ENCODE measurements at regions not wholly inside any gene's neighbourhood (a gene's known extent, or its start where the extent isn't known, plus 50 kb on each side); places are given as distances from the start of the nearest gene placed in this dataset.

GRCh38 chr4:8727546-8728510 is 135.3 kb downstream of the CPZ start:
- ATAC-seq, result no peak
- TF ChIP-seq TOX (CRISPR knock-in tag; IDR thresholded peaks at IDR 0.05; ENCODE audit: borderline replicate concordance) (no peak), ARNTL (CRISPR knock-in tag; IDR thresholded peaks at IDR 0.05; ENCODE audit: borderline replicate concordance, low read depth) (no peak), CREB5 (CRISPR knock-in tag; IDR thresholded peaks at IDR 0.05; ENCODE audit: low read depth) (no peak), SNAI2 (CRISPR knock-in tag; IDR thresholded peaks at IDR 0.05) (no peak), ZC3H10 (CRISPR knock-in tag; IDR thresholded peaks at IDR 0.05) (no peak), ISL1 (CRISPR knock-in tag; IDR thresholded peaks at IDR 0.05) (no peak), TCF4 (CRISPR knock-in tag; IDR thresholded peaks at IDR 0.05; ENCODE audit: borderline replicate concordance) (no peak), BACH2 (CRISPR knock-in tag; IDR thresholded peaks at IDR 0.05; ENCODE audit: borderline replicate concordance) (no peak), ZFP3 (CRISPR knock-in tag; IDR thresholded peaks at IDR 0.05) (no peak), POU6F1 (CRISPR knock-in tag; IDR thresholded peaks at IDR 0.05; ENCODE audit: borderline replicate concordance, low read depth) (no peak), ZFP30 (CRISPR knock-in tag; IDR thresholded peaks at IDR 0.05) (no peak), OSR1 (CRISPR knock-in tag; IDR thresholded peaks at IDR 0.05) (no peak)
- TF ChIP-seq, protein P1, sequence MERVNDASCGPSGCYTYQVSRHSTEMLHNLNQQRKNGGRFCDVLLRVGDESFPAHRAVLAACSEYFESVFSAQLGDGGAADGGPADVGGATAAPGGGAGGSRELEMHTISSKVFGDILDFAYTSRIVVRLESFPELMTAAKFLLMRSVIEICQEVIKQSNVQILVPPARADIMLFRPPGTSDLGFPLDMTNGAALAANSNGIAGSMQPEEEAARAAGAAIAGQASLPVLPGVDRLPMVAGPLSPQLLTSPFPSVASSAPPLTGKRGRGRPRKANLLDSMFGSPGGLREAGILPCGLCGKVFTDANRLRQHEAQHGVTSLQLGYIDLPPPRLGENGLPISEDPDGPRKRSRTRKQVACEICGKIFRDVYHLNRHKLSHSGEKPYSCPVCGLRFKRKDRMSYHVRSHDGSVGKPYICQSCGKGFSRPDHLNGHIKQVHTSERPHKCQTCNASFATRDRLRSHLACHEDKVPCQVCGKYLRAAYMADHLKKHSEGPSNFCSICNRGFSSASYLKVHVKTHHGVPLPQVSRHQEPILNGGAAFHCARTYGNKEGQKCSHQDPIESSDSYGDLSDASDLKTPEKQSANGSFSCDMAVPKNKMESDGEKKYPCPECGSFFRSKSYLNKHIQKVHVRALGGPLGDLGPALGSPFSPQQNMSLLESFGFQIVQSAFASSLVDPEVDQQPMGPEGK (CRISPR knock-in tag; IDR thresholded peaks at IDR 0.05; ENCODE audit: borderline replicate concordance), result no peak

GRCh38 chr4:8727131-8727530 is 134.6 kb downstream of the CPZ start:
- no peak for ATAC-seq
- TF ChIP-seq PPARA (CRISPR knock-in tag; IDR thresholded peaks at IDR 0.05; ENCODE audit: borderline replicate concordance), result no peak
- TF ChIP-seq, protein P1 (CRISPR knock-in tag; IDR thresholded peaks at IDR 0.05; ENCODE audit: borderline replicate concordance), result no peak
- TF ChIP-seq ESRRG (CRISPR knock-in tag; IDR thresholded peaks at IDR 0.05), result no peak
- TF ChIP-seq ISL1 (CRISPR knock-in tag; IDR thresholded peaks at IDR 0.05), result no peak
- no peak for TF ChIP-seq TSHZ2 (CRISPR knock-in tag; IDR thresholded peaks at IDR 0.05)
- no peak for TF ChIP-seq ZFP3 (CRISPR knock-in tag; IDR thresholded peaks at IDR 0.05)
- no peak for TF ChIP-seq ZNF8 (CRISPR knock-in tag; IDR thresholded peaks at IDR 0.05)
- TF ChIP-seq RARB (CRISPR knock-in tag; IDR thresholded peaks at IDR 0.05), result no peak
- no peak for TF ChIP-seq ZNF565 (CRISPR knock-in tag; conservative IDR thresholded peaks at IDR 0.05; ENCODE audit: low read depth)
- TF ChIP-seq GLIS3 (CRISPR knock-in tag; IDR thresholded peaks at IDR 0.05), result no peak
- TF ChIP-seq, protein P2, sequence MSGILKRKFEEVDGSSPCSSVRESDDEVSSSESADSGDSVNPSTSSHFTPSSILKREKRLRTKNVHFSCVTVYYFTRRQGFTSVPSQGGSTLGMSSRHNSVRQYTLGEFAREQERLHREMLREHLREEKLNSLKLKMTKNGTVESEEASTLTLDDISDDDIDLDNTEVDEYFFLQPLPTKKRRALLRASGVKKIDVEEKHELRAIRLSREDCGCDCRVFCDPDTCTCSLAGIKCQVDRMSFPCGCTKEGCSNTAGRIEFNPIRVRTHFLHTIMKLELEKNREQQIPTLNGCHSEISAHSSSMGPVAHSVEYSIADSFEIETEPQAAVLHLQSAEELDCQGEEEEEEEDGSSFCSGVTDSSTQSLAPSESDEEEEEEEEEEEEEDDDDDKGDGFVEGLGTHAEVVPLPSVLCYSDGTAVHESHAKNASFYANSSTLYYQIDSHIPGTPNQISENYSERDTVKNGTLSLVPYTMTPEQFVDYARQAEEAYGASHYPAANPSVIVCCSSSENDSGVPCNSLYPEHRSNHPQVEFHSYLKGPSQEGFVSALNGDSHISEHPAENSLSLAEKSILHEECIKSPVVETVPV (CRISPR knock-in tag; IDR thresholded peaks at IDR 0.05), result no peak
- no peak for TF ChIP-seq ZC3H10 (CRISPR knock-in tag; IDR thresholded peaks at IDR 0.05)
- TF ChIP-seq ARNTL (CRISPR knock-in tag; IDR thresholded peaks at IDR 0.05; ENCODE audit: borderline replicate concordance, low read depth), result no peak
- no peak for TF ChIP-seq POU6F1 (CRISPR knock-in tag; IDR thresholded peaks at IDR 0.05; ENCODE audit: borderline replicate concordance, low read depth)
- TF ChIP-seq OSR1 (CRISPR knock-in tag; IDR thresholded peaks at IDR 0.05), result no peak
- TF ChIP-seq TCF4 (CRISPR knock-in tag; IDR thresholded peaks at IDR 0.05; ENCODE audit: borderline replicate concordance), result no peak
- TF ChIP-seq ZNF70 (CRISPR knock-in tag; IDR thresholded peaks at IDR 0.05), result no peak
- no peak for TF ChIP-seq SNAI2 (CRISPR knock-in tag; IDR thresholded peaks at IDR 0.05)
- TF ChIP-seq BACH2 (CRISPR knock-in tag; IDR thresholded peaks at IDR 0.05; ENCODE audit: borderline replicate concordance), result no peak
- TF ChIP-seq ZFP30 (CRISPR knock-in tag; IDR thresholded peaks at IDR 0.05), result no peak
